Smooth muscle cell (in vitro differentiated cells): ENCODE measurements at regions not wholly inside any gene's neighbourhood (a gene's known extent, or its start where the extent isn't known, plus 50 kb on each side); places are given as distances from the start of the nearest gene placed in this dataset.
A peak's percentile ranks its signal among the peaks of the same experiment; 100 is the strongest.

Experiments used
- DNase-seq: peaks from one replicate; lab custom pipeline; 2025; ENCODE audit not compliant: unreplicated experiment; lab: John Stamatoyannopoulos, UW
- H2AFZ ChIP-seq: fragments of 200-600 bp; sonication (generic); 2 replicates; pipeline ENCODE4 v1.6.0; 2016; ENCODE audit warnings: antibody characterized with exemption, low read depth, mild to moderate bottlenecking
- H3F3A ChIP-seq: fragments of 200-600 bp; sonication (generic); 2 replicates; pipeline ENCODE4 v1.6.0; 2017; ENCODE audit warnings: antibody characterized with exemption, low read depth
- H3K27ac ChIP-seq: fragments of 200-600 bp; sonication (generic); 2 replicates; pipeline ENCODE4 v1.5.1; 2016; ENCODE audit warnings: low read depth, mild to moderate bottlenecking
- H3K27me3 ChIP-seq: fragments of 200-600 bp; sonication (generic); 2 replicates; pipeline ENCODE4 v1.6.1; 2016; ENCODE audit warnings: low read depth, mild to moderate bottlenecking
- H3K36me3 ChIP-seq: fragments of 200-600 bp; sonication (generic); 2 replicates; pipeline ENCODE4 v1.5.1; 2016; ENCODE audit warnings: low read depth
- H3K4me1 ChIP-seq: fragments of 200-600 bp; sonication (generic); 2 replicates; pipeline ENCODE4 v1.5.1; 2016; ENCODE audit warnings: low read depth
- H3K4me2 ChIP-seq: fragments of 200-600 bp; sonication (generic); 2 replicates; pipeline ENCODE4 v1.6.0; 2016; ENCODE audit warnings: mild to moderate bottlenecking
- H3K4me3 ChIP-seq: fragments of 200-600 bp; sonication (generic); 2 replicates; pipeline ENCODE4 v1.5.1; 2016; ENCODE audit warnings: mild to moderate bottlenecking
- H3K79me2 ChIP-seq: fragments of 200-600 bp; sonication (generic); 2 replicates; pipeline ENCODE4 v1.6.0; 2016; ENCODE audit warnings: low read depth, mild to moderate bottlenecking
- H3K9ac ChIP-seq: fragments of 200-600 bp; sonication (generic); 2 replicates; pipeline ENCODE4 v1.6.0; 2016; ENCODE audit warnings: low read depth
- H3K9me3 ChIP-seq: fragments of 200-600 bp; sonication (generic); replicated peaks from 2 replicates; pipeline ENCODE4 v1.5.1; 2016; ENCODE audit warnings: low read depth
- H4K20me1 ChIP-seq: fragments of 200-600 bp; sonication (generic); 2 replicates; pipeline ENCODE4 v1.6.0; 2016; ENCODE audit warnings: low read depth
- WGBS: methylation state at CpG from one replicate; pipeline ENCODE4 v1.1.7; 2016; ENCODE audit warnings: low lambda C conversion rate; 5-methylcytosine and 5-hydroxymethylcytosine counted together
- TF ChIP-seq, protein P1 (sequence below): fragments of 200-600 bp; sonication (generic); IDR thresholded peaks from 2 replicates; pipeline ENCODE4 v1.5.1; 2017; ENCODE audit warnings: borderline replicate concordance, mild to moderate bottlenecking, antibody characterized with exemption; ENCODE audit not compliant: insufficient read depth, poor library complexity, severe bottlenecking

DNA sequence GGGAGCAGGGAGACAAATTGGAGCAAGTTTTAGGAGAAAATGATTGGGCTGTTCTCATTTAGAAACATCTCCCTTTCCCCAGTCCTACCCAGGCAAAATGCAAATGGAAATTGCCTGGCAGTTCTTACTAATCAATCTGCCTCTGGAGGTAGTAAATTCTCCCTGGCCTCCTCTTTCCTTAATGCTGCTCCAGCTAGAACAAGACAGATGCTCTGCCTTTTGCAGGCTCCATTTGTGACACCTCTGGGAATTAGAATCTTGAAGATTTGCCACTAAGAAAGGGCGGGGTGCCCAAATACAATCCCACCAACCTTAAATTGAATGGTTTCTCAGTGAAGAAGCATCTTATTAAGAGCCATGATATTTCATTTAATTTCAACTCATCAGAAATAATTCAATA, 377.7 kb upstream of the CDH11 start:
- no peak for DNase-seq
- TF ChIP-seq, protein P1, sequence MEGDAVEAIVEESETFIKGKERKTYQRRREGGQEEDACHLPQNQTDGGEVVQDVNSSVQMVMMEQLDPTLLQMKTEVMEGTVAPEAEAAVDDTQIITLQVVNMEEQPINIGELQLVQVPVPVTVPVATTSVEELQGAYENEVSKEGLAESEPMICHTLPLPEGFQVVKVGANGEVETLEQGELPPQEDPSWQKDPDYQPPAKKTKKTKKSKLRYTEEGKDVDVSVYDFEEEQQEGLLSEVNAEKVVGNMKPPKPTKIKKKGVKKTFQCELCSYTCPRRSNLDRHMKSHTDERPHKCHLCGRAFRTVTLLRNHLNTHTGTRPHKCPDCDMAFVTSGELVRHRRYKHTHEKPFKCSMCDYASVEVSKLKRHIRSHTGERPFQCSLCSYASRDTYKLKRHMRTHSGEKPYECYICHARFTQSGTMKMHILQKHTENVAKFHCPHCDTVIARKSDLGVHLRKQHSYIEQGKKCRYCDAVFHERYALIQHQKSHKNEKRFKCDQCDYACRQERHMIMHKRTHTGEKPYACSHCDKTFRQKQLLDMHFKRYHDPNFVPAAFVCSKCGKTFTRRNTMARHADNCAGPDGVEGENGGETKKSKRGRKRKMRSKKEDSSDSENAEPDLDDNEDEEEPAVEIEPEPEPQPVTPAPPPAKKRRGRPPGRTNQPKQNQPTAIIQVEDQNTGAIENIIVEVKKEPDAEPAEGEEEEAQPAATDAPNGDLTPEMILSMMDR, result no peak
- no peaks in the 10 kb centered on the region for H3K79me2 ChIP-seq
- H2AFZ ChIP-seq, result no peak overlapping the region
- peaks cover 7% of the 10 kb centered on the region for H3K4me1 ChIP-seq
- H3K4me3 ChIP-seq, result no peak overlapping the region
- H3F3A ChIP-seq, result no peaks in the 10 kb centered on the region
- no peaks in the 10 kb centered on the region for H3K9me3 ChIP-seq
- H3K36me3 ChIP-seq, result no peaks in the 10 kb centered on the region
- no peak overlapping the region for H3K4me2 ChIP-seq
- no peak overlapping the region for H3K27ac ChIP-seq
- WGBS, result 90% methylated on average over 1 of the region's 1 CpG
- H4K20me1 ChIP-seq, result no peaks in the 10 kb centered on the region
- H3K27me3 ChIP-seq, result no peaks in the 10 kb centered on the region
- no peak overlapping the region for H3K9ac ChIP-seq

DNA sequence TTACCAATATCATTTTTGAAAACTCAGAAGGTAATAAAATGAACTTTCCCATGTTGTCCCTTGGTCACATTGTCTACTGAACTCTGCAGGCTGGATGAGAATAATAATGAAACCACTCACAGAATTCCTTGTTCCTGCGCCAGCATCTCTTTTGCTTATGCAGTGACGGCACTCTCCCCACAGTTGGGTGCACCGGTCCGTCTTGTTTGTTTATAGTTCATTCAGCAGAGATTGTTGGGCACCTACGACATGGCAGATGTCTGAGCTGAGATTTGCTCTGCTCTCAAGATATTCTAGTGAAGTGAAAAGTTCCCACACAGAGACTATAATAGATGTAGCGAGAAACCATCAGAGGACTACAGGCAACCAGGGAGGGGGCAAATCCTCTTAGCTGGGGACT, 375.7 kb upstream of the CDH11 start:
- Histone ChIP-seq H3K9ac (no peak overlapping the region), H3K27me3 (no peaks in the 10 kb centered on the region), H4K20me1 (no peaks in the 10 kb centered on the region), H3K9me3 (no peaks in the 10 kb centered on the region), H3F3A (no peaks in the 10 kb centered on the region), H3K4me2 (no peak overlapping the region), H3K36me3 (no peaks in the 10 kb centered on the region), H3K79me2 (no peaks in the 10 kb centered on the region), H3K4me3 (no peak overlapping the region), H3K27ac (no peak overlapping the region), H2AFZ (no peak overlapping the region), H3K4me1 (peaks cover 7% of the 10 kb centered on the region)
- TF ChIP-seq, protein P1, result no peak
- 80% methylated on average over 6 of the region's 6 CpGs for WGBS
- no peak for DNase-seq

DNA sequence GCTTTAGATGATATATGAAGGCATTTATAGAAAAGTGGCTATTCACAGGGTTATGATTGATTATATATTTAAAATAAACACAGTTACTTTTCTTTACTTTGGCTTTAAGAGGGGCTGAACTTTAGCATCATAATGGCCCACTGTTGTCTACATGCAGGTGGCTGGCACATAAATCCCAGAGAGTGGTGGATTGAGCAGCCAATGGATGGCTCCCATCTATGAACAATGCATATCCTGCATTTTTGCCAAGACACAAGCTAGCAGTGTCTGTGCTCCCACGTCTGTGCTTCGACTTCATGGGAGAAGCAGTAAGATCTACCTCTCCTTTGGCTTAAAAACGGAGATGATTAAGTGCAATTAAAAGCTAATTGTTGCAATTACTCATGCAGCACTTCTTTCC, 373.2 kb upstream of the CDH11 start:
- Histone ChIP-seq H3K79me2 (no peaks in the 10 kb centered on the region), H3K4me2 (no peak overlapping the region), H3F3A (no peaks in the 10 kb centered on the region), H3K36me3 (no peaks in the 10 kb centered on the region), H2AFZ (no peak overlapping the region), H3K9me3 (no peaks in the 10 kb centered on the region), H3K4me1 (no peaks in the 10 kb centered on the region), H3K27ac (no peak overlapping the region), H3K27me3 (no peaks in the 10 kb centered on the region), H4K20me1 (no peaks in the 10 kb centered on the region), H3K9ac (no peak overlapping the region), H3K4me3 (no peak overlapping the region)
- no peak for DNase-seq
- 92% methylated on average over 3 of the region's 3 CpGs for WGBS
- TF ChIP-seq, protein P1, result no peak

DNA sequence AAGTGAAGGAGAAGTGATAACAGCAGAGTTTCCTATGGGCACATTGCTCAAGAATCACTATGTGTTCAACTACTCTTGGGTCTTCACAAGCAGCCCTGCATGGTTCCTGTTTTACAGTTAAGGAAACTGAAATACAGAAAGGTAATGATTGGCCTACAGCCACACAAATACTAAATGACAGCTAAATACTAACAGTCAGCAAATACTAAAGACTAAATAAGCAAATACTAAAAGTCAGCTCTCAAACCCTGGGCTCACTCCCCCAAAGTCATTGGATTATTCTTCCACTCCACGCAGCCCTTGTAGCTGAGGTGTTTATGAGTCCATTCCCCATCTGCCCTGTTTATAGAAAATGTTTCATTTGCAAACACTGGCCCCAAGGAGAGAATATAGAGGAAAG, 372.7 kb upstream of the CDH11 start:
- 90% methylated on average over 1 of the region's 1 CpG for WGBS

More for the DNA sequence above, 372.7 kb upstream of the CDH11 start:
- Histone ChIP-seq H2AFZ (peak overlapping the region; percentile 8), H3K4me1 (no peaks in the 10 kb centered on the region), H3K27ac (no peak overlapping the region), H3K9ac (no peak overlapping the region), H3K27me3 (no peaks in the 10 kb centered on the region), H3K79me2 (no peaks in the 10 kb centered on the region), H3K36me3 (no peaks in the 10 kb centered on the region), H3F3A (no peaks in the 10 kb centered on the region), H3K4me2 (no peak overlapping the region), H4K20me1 (no peaks in the 10 kb centered on the region), H3K9me3 (no peaks in the 10 kb centered on the region), H3K4me3 (no peak overlapping the region)
- no peak for DNase-seq
- TF ChIP-seq, protein P1, result no peak
